LNCaP clone FGC (cell line): ENCODE measurements at regions not wholly inside any gene's neighbourhood (a gene's known extent, or its start where the extent isn't known, plus 50 kb on each side); places are given as distances from the start of the nearest gene placed in this dataset.

Experiments
- DNase-seq: peaks from one replicate; pipeline ENCODE4 v3.0.0-alpha.2; 2011; ENCODE audit warnings: low read depth
- H3K4me3 ChIP-seq: 2 replicates; pipeline ENCODE4 v1.5.1; 2011; ENCODE audit warnings: mild to moderate bottlenecking, low read depth, low read length, control low read depth
- CTCF ChIP-seq: IDR thresholded peaks from 2 replicates; pipeline ENCODE4 v1.5.1; 2012; ENCODE audit warnings: mild to moderate bottlenecking; ENCODE audit not compliant: control insufficient read depth, insufficient read depth; ENCODE audit errors: extremely low read depth

DNA sequence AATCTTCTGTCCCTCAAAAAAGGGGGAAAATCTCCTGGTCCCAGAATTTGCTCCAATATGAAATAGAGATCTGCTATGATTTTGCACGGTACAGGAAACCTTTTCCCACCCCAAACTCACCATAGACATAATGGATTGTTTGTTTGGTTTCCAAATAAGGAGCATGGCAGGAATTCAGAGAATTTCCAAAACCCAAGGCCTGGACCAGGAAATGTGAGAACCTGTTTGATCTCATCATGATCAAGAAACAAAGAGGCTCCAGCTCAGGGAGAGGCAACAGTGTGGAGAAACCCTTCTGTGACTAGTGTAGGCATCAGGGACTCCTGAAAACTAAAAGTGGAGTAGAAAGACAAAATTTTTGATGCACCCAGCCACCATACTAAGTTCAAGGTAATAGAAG, 1548.1 kb upstream of the LRRTM3 start:
- no peak overlapping the region for H3K4me3 ChIP-seq
- no peak for DNase-seq
- TF ChIP-seq CTCF = no peak

GRCh38 chr10:65394502-65395297, 1531.1 kb upstream of the LRRTM3 start:
- H3K4me3 ChIP-seq = no peak overlapping the region
- no peak for TF ChIP-seq CTCF
- no peak for DNase-seq

GRCh38 chr10:65395631-65396030, 1530.2 kb upstream of the LRRTM3 start:
- H3K4me3 ChIP-seq = no peak overlapping the region
- TF ChIP-seq CTCF = no peak
- no peak for DNase-seq

DNA sequence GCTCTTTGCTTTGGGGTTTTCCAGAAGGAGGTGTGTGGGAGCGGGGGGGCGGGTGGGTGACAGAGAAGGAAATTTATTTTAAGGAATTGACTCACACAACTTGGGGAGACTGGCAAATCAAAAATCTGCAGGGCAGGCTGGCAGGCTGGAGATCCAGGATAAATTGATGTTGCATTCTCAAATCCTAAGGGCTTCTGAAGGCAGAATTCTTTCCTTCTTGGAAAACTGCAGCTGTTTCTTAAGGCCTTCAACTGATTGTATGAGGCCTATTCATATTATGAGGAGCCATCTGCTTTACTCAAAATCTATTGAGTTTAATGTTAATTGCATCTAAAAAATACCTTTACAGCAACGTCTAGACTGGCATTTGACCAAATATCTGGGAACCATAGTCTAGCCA, 1528.8 kb upstream of the LRRTM3 start:
- no peak overlapping the region for H3K4me3 ChIP-seq
- DNase-seq = no peak
- TF ChIP-seq CTCF = no peak

DNA sequence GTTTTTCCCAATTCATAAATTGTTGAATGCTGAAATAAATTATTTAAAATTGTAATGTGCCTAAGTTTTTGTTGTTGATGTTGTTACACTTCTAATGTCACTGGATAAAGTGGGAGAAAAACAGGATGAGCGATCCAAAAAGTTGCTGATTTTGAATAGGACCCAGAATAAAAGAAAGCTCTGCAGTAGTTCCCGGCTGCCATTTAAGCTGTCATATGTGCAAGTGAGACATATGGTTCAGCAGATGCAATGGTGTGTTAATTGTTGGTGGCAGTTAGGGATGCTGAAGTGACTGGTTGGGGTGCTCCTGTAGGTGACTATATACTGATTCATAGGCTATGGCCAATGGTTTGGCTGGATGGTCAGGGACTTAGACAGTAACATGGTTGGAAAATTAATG, 1517.4 kb upstream of the LRRTM3 start:
- no peak for TF ChIP-seq CTCF
- no peak overlapping the region for H3K4me3 ChIP-seq
- DNase-seq = no peak

- H3K4me3 ChIP-seq = no peak overlapping the region
- TF ChIP-seq CTCF = no peak
- no peak for DNase-seq
Observed at GRCh38 chr10:65413001-65413400, 1512.8 kb upstream of the LRRTM3 start.

DNA sequence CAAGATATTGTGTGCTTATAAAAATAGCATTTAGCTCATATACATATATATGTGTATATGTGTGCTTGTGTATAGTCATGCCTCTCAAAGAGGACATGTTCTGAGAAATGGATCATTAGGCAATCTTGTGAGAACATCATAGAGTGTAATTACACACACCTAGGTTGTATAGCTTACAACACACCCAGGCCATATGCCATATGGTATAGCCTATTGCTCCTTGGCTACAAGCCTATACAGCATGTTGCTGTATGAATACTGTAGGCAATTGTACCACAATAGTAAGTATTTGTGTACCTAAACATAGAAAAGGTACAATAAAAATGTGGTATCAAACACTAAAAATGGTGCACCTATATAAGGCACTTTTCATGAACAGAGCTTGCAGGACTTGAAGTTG, 1510.5 kb upstream of the LRRTM3 start:
- TF ChIP-seq CTCF = no peak
- H3K4me3 ChIP-seq = no peak overlapping the region
- DNase-seq = no peak
